HFFc6 (cell line): ENCODE measurements at regions not wholly inside any gene's neighbourhood (a gene's known extent, or its start where the extent isn't known, plus 50 kb on each side); places are given as distances from the start of the nearest gene placed in this dataset.
"Not testable (repeated sequence)": the region's sequence is repeated elsewhere in the genome, so short reads cannot be mapped to it uniquely, and the experiment has no call there.

Source experiments
- DNase-seq: peaks from one replicate; pipeline ENCODE4 v3.0.0-alpha.2; 2018
- H3K27ac Mint-ChIP-seq: 2 replicates; pipeline ENCODE4 v1.8.0; 2020; ENCODE audit warnings: mild to moderate bottlenecking, mixed read lengths
- H3K27me3 Mint-ChIP-seq: 2 replicates; pipeline ENCODE4 v1.8.0; 2021; ENCODE audit warnings: mild to moderate bottlenecking, moderate library complexity, mixed read lengths; ENCODE audit not compliant: insufficient read depth
- H3K36me3 Mint-ChIP-seq: 2 replicates; pipeline ENCODE4 v1.8.0; 2021; ENCODE audit warnings: low read depth, mixed read lengths
- H3K4me1 Mint-ChIP-seq: 2 replicates; pipeline ENCODE4 v1.8.0; 2020; ENCODE audit warnings: low read depth, mixed read lengths
- H3K4me3 Mint-ChIP-seq: 2 replicates; pipeline ENCODE4 v1.8.0; 2020; ENCODE audit warnings: mild to moderate bottlenecking, moderate library complexity, mixed read lengths
- H3K9me3 Mint-ChIP-seq: 2 replicates; pipeline ENCODE4 v1.8.0; 2020; ENCODE audit warnings: mild to moderate bottlenecking, mixed read lengths
- CTCF ChIP-seq: fragments of 200-600 bp; sonication (generic); IDR thresholded peaks from 2 replicates; pipeline ENCODE4 v1.5.0; 2021; ENCODE audit warnings: antibody characterized with exemption, mild to moderate bottlenecking

DNA sequence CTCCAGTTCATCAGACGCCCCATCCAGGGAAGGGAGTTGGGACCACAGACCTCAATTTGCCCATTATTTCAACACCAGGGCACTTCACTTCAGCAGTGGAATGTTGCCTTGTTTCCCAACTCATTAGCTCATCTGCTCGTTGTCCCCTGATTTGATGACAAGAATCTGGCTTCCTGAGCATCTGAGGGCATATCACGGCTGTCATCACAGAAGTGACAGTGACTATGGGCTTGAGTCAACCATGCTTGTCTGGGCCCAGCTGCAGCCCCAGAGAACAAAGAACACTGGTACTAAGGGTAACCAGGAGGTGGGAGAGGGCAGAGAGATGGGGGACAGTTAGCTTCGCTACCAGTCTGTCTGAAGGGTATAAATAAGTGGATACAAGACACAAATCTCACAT, 266.0 kb upstream of the SDK2 start:
- H3K9me3 Mint-ChIP-seq = peaks cover 73% of the 10 kb centered on the region
- H3K27ac Mint-ChIP-seq = no peak overlapping the region
- H3K36me3 Mint-ChIP-seq = peaks cover 11% of the 10 kb centered on the region; the same call in 1 of the 2 replicates
- H3K4me3 Mint-ChIP-seq = no peak overlapping the region
- peaks cover 3% of the 10 kb centered on the region; the same call in 1 of the 2 replicates for H3K27me3 Mint-ChIP-seq
- DNase-seq = no peak
- no peaks in the 10 kb centered on the region for H3K4me1 Mint-ChIP-seq
- TF ChIP-seq CTCF = no peak

GRCh38 chr17:73910821-73911515, 266.7 kb upstream of the SDK2 start:
- peaks cover 72% of the 10 kb centered on the region for H3K9me3 Mint-ChIP-seq
- H3K27me3 Mint-ChIP-seq = peaks cover 3% of the 10 kb centered on the region; the same call in 1 of the 2 replicates
- peaks cover 11% of the 10 kb centered on the region; the same call in 1 of the 2 replicates for H3K36me3 Mint-ChIP-seq
- H3K27ac Mint-ChIP-seq = no peak overlapping the region
- H3K4me1 Mint-ChIP-seq = no peaks in the 10 kb centered on the region
- TF ChIP-seq CTCF = no peak
- H3K4me3 Mint-ChIP-seq = no peak overlapping the region
- no peak for DNase-seq

DNA sequence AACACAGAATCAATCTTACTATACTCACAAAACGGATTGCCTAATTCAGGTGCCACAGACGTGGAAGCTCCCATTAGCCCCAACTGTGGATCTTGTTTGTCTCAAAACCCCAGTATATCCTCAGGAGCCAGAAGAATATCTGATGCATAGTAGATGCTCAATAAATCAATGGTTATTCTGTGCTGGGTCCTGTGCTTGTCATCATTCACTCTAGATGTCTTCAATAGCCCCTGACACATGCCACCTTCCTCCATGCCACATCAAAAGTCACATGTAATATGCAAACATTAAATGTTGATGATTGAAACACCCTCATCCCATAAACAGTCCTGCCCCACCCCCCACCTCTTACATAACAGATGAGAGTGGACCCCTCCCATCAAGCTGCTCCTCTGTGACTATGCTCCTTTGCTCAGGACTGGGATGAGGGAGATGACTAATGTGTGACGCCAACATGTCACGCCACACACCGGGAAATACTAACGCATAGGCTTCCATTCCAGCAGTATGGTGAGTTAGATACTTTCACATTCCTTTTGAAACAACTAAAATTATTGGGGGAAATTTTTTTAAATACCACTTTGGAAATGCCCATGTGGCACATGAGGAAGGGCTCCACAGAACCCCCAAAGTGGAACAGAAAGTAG, 267.6 kb upstream of the SDK2 start:
- DNase-seq = no peak
- Mint-ChIP-seq H3K4me3 (no peak overlapping the region), H3K27me3 (peaks cover 3% of the 10 kb centered on the region; the same call in 1 of the 2 replicates), H3K9me3 (peaks cover 78% of the 10 kb centered on the region), H3K36me3 (peaks cover 11% of the 10 kb centered on the region; the same call in 1 of the 2 replicates), H3K4me1 (no peaks in the 10 kb centered on the region), H3K27ac (no peak overlapping the region)
- TF ChIP-seq CTCF = no peak

- no peak for TF ChIP-seq CTCF
- peaks cover 81% of the 10 kb centered on the region for H3K9me3 Mint-ChIP-seq
- H3K27ac Mint-ChIP-seq = no peak overlapping the region
- H3K4me1 Mint-ChIP-seq = no peaks in the 10 kb centered on the region
- DNase-seq = no peak
- H3K27me3 Mint-ChIP-seq = peaks cover 3% of the 10 kb centered on the region; the same call in 1 of the 2 replicates
- peaks cover 11% of the 10 kb centered on the region; the same call in 1 of the 2 replicates for H3K36me3 Mint-ChIP-seq
- H3K4me3 Mint-ChIP-seq = no peak overlapping the region
Measured at GRCh38 chr17:73912373-73912746, 268.1 kb upstream of the SDK2 start.

- H3K27ac Mint-ChIP-seq = no peak overlapping the region
- no peaks in the 10 kb centered on the region; the same call in 1 of the 2 replicates for H3K27me3 Mint-ChIP-seq
- peaks cover 15% of the 10 kb centered on the region; the same call in 1 of the 2 replicates for H3K36me3 Mint-ChIP-seq
- peaks cover 71% of the 10 kb centered on the region for H3K9me3 Mint-ChIP-seq
- no peak for TF ChIP-seq CTCF
- no peaks in the 10 kb centered on the region for H3K4me1 Mint-ChIP-seq
- DNase-seq = no peak
- no peak overlapping the region for H3K4me3 Mint-ChIP-seq
Measured at GRCh38 chr17:73914536-73915274, 270.5 kb upstream of the SDK2 start.

DNA sequence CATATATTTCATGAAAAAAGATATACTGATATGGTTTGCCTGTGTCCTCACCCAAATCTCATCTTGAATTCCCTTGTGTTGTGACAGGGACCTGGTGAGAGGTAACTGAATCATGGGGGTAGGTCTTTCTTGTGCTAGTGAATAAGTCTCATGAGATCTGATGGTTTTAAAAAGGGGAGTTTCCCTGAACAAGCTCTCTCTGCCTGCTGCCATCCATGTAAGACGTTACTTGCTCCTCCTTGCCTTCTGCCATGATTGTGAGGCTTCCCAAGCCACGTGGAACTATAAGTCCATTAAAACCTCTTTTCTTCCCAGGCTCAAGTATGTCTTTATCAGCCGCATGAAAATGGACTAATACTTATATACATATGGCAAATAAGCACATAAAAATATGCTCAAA, 274.8 kb upstream of the SDK2 start:
- not testable (repeated sequence) for DNase-seq, H3K27me3 Mint-ChIP-seq, H3K27ac Mint-ChIP-seq, H3K4me1 Mint-ChIP-seq, H3K4me3 Mint-ChIP-seq
- H3K36me3 Mint-ChIP-seq = peaks cover 16% of the 10 kb centered on the region; the same call in 1 of the 2 replicates
- peaks cover 54% of the 10 kb centered on the region for H3K9me3 Mint-ChIP-seq
